HG03280 (cell line): ENCODE measurements at regions not wholly inside any gene's neighbourhood (a gene's known extent, or its start where the extent isn't known, plus 50 kb on each side); places are given as distances from the start of the nearest gene placed in this dataset.
"Not testable (repeated sequence)": the region's sequence is repeated elsewhere in the genome, so short reads cannot be mapped to it uniquely, and the experiment has no call there.

Experiments
- ATAC-seq: cut with Tn5 transposase; IDR thresholded peaks from one replicate; pipeline ENCODE4 v1.9.1; 2021; ENCODE audit warnings: mild to moderate bottlenecking, moderate library complexity; ENCODE audit not compliant: unreplicated experiment

DNA sequence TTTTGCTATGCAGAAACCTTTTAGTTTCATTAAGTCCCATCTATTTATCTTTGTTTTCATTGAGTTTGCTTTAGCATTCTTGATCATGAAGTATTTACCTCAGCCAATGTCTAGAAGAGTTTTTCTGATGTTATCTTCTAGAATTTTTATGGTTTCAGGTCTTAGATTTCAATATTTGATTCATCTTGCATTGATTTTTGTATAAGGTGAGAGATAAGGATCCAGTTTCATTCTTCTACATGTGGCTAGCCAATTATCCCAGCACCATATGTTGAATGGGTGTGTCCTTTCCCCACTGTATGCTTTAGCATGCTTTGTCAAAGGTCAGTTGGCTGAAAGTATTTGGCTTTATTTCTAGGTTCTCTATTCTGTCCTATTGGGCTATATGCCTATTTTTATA, 395.2 kb downstream of the HGF start:
- ATAC-seq: not testable (repeated sequence)

DNA sequence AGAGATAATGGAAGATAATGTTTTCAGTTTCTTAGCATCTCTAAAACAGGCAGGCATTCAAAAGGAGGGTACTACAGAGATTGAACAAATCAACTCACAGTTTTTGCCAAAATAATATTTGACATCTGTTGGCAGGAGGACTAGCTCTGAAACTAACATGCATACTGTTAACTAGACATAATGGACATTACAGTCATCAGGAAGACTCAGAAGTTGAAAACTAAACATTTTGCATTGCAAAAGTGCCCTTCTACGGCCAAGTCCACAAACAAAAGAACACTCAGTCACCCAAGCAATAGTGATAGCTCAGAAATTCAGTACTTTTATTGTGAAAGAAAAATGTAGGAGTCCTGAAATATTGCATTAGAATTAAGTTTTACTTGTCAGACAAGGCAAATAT, 399.0 kb downstream of the HGF start:
- no peak for ATAC-seq

DNA sequence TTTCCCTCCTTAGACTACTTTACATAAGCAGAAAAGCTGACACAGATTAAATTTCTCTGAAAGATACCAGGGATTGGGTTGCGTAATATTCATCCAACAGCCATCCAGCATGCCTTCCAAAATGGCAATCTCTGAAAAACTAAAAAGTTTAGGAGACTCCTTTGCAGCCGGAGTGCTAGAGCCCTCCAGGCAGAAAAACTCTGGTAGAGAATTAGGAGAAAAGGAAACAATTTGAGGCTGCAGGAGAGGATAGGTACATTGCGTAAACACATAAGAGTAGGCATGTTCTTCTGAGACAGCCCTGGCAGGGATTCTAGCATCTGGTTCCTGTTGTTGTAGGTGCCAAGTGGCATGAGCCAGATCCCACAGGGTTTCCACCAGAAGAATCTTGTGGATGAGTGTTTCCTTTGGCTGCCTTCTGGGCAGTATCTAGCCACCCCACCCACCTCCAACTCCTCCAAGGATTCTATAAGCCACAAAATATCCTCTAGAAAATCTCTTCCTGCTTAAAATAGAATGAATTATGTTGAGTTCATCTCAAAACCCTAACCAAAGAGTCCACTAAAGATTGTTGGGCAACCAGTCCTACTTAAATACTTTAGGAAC, 402.4 kb downstream of the HGF start:
- ATAC-seq: no peak

DNA sequence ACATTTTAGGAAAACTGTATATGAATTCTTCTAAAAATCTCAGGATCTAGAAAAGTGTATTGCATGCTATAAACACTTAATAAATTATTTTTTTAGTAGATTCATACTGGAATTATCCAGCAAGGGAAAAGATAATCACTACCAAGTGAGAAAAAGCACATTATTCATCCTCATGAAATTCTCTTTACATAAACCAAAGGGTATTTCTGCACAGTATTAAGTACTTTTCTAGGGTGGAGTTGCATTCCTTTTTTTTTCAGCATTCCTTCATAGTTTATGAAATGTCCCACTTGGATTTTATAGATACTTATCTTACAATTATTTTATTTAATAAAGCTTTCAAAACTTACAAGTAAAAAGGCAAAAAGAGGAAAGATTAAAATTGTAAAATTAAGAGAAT, 403.3 kb downstream of the HGF start:
- no peak for ATAC-seq

DNA sequence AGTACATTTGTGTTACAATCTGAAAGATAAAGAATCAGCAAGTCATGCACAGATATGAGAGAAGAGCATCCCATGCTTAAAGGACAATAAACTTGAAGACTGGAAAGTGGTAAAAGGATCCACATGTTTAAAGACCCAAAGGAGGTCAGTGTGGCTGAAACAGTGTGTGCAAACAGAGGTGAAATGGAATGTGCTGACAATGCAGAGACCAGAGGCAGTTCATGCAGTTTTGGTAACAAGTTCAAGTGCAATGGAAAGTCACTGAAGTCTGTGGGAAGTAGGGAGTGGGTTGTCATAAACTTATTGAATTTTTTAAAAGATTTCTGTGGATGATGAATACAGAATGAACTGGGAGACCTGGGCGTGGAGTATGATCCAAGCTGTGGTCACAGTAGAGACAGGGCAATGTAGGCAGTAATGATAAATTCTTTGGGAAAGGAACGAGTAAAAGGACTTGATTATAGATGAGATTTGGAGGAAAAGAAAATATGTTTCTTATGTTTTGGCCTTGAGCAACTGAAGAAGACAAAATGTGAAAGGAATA, 408.0 kb downstream of the HGF start:
- ATAC-seq: no peak

DNA sequence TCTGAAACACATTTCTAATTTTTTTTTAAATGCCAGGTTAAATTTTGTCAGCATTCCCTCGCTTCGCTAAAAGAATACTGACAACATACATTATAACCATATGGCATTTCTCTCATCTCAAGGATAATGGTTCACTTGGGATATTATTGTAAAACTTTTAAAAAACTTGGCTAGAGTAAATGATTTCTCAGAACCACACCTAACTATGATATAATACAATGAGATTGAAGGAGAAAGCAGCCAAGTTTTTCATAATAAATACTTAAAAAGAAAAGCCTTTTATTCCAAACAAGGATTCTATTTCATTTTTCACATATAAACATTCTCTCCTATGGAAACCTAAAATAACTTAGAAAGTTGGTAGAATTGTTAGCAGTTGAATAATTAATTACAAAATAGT, 413.9 kb downstream of the HGF start:
- no peak for ATAC-seq

DNA sequence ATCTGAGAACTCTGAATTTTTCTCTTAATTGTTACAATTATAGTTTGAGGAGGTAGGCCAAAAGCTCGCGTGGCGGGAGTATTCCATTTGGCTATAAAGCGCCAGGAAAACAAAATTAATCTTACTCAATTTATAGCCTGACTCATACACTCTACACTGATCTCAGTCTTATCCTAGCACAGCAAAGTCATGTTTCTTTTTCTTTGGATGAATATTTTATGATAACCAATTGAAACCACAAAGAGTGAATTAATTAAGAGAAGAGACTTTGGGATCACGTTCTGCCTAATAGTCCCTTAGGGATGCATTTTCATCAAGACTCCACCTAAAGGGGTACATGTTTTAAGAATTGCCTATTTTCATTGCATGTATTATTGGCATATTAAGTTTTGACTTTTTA, 420.8 kb downstream of the HGF start:
- no peak for ATAC-seq

DNA sequence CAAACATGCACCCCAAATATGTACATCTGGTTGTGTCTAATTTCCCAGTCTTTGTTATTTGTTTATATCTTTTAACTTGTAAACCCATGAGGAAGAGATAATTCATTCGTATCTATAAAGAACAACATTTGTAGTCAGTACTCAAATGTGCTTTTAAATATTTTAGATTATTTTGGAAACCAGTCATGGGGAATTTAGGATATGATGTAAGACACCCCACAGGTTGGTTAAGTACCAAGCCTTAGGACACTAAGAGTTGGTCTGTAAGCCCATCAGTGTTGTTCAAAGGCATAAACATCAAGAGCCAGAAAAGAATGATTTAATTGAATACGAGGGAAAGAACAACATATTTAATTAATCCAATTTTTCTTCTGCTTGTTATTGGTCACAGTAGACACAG, 421.1 kb upstream of the SEMA3C start:
- no peak for ATAC-seq

DNA sequence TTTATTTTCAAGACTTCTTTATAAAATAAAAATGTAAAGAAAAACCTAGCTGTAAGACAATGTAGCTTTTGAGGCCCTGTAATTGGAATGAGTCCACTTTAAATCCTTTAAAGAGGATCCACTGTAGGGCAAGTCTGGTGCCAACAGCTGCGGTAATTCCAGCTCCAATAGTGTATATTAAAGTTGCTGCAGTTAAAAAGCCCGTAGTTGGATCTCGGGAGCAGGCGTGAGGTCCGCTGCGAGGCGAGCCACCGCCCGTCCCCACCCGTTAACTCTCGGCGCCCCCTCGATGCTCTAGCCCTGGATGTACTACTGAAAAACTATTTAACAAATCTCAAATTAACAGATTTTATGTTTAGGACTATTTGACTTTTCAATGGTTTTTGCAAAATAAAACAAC, 414.7 kb upstream of the SEMA3C start:
- ATAC-seq: no peak

DNA sequence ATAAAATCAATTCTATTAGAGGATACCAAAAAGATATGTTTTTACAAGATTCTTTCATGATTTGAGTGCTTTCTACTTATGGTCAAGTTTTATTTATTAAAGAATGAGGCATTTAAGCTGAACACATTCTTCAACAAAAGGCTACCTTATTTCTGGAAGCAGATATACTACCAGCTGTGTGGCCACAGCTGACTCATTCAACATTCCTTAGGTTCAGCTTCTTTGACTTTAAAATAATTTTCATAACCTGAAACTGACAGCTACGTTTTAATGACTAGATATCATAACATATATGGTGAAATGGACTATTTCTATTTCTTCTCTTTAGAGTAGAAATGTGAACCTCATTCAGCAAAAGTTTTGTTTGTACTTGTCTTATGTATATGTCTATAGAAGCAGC, 414.2 kb upstream of the SEMA3C start:
- ATAC-seq: no peak

DNA sequence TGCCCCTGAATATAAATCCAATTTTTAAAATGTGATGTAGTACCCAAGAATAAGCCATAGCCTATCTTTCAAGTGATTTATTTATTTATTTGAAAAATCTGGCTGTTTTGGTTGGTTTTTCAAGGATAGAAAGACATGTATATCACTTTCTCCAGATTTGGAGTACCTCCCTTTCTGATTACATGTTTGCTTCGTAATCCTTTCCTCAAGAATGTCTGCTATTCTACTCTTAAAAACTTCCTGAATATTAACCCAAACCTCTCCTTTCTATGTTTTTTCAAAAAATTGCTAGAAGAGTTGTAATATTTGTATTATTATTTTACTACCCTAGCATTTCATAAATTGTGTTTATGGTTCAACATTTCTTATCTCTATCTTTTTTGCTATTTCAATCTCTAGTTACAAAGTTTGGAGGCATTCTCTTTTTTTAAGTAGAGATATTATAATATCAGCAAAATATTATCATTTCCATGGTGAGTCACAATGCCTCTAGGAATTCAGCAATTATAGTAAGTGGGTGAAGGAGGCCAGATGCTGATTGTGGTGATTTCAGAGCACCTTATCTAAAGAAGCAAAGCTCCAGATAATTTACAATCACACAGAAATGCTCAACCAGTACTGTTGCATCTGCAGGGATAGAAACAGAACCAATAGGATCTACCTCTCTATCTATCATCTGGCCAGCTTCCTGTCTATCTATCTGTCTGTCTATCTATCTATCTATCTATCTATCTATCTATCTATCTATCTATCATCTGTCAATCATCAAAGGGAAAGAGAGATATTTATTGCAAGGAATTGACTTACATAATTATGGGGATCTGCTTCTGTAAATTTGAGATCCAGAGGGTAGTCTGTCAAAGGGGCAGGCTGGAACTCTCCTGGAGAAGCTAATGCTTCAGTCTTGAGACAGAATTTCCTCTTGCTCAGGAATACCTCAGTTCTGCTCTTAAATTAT, 412.5 kb upstream of the SEMA3C start:
- ATAC-seq: no peak

DNA sequence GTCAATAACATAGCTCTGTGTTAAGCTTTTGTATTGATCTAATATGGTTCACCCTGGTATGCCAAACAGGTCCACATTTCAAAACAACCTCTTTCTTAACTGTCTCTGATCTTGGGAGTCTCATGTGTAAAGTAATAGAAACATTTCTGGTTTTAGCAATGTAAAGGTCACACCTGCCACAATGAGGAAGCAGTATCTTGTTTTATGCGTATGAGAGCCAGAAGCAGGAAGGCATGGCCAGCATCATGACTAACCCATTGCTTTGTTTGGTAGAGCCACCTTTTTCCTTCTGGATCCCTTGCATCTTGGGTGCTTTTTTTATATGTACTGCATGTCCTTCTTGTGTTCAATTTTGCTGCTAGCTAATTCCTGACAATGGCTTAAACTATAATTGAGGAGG, 411.3 kb upstream of the SEMA3C start:
- ATAC-seq: no peak

DNA sequence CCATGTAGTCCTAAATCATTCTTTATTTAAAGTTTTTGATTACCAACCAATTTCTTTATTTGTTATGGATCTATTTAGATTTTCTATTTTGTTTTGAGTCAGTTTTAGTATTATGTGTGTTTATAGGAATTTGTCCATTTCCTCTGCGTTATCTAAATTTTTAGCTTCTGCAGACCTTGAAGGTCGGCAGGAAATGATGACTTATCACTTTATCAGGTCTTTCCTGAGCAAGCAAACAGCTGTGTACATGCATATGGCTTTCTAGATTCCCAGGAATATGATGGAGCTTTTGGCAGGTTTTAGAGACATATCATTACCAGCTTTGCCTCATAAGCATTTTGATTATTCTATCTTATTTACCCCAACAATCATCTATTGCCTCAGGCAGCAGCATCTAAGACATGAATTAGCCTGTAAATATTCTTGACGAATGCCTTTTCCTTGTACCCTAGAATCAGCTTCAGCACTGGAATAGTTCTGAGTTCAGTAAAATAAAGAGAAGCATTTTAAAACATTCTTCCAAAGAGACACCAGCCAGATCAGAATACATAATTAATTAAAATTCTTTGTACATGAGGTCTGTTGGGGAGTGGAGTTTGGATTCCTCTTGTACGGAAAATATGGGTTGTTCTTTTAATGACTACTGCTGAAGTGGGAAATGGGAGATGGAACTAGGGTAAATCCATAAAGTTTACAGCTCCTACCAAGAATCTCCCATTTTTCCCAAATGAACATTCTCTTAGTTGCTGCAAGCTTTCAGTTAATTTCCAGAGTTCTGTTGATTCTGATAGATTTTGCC, 408.8 kb upstream of the SEMA3C start:
- ATAC-seq: no peak

DNA sequence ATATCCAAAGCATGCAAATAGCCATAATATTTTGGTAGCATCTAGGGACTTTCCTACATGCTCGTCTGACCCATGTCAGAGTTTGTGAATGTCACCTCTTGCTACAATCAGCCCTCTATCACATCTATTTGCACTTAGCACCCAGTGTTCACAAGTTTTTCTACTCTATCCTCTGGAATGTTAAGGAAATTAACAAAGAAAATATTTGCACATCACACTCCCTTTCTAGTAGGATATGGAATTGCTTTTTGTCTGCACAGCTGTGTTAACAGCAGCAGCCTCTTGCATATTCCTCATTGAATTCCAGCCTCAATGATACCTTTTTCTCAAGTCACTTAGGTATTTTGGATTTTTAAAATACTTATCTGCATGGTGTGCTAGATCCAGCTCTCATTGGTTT, 403.1 kb upstream of the SEMA3C start:
- ATAC-seq: no peak

DNA sequence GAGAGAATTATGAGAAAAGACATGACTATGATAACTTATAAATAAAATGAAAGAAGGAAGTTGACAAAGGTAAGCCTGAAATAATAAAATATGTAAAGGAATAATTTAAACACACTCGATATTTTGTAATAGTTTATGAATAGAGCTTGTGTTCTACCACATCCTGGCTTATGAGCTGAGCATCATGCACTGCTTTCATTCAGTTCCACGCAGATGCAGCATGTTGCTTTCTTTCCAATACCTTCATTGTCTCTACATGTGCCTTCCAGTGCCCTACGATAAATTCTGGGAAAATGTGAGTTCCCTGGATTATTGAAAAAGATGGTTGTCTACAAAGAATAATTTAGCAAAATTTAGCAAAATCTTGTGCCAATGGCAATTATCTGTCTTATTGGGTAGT, 398.9 kb upstream of the SEMA3C start:
- no peak for ATAC-seq

DNA sequence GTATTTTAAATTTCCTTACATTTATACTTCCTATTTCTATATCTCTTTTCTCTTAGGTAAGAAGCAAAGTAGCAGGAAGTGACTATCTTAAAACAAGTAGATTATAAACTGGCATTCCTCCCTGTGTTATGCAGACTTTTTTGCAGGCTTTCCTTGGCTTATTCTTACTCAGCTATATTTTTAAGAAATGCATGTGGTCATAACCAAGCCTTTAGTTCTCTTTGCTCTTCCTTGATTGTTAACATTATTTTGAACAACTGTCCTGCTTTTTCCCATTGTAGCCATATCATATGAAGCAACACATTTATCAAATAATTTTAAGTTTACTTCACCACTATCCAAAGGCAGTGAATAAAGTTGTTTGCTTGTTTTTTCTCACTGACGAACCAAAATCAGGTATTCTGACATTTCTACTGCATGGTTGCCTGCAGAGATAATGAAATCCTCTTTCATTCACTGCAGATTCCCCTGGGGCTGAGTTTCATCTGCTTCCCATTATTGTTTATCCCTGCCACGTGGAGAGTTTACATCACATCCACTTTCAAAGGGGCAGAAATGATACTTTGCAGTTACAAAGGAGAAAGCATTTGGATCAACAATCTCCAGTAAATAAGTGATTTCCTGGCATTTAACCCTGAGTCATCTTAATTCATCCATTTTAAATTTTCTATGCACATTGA, 389.9 kb upstream of the SEMA3C start:
- no peak for ATAC-seq

DNA sequence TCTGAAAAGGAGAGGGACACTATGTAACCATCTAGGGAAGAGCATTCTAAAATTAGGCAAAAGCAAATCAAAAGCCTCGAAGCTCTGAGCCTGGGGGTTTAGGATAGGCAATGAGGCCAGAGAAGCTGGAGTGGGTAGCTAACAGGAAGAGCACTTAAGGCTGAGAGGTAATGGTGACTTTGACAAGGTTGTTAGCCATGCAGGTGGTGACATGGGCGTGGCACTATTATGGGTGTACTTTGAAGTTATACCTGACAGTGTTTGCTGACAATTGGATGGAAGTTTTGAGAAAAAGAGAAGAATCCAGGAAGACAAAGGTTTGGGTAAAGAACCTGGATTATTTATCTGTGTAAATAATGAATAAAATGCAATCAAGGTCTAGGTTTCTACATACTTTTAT, 383.0 kb upstream of the SEMA3C start:
- no peak for ATAC-seq

DNA sequence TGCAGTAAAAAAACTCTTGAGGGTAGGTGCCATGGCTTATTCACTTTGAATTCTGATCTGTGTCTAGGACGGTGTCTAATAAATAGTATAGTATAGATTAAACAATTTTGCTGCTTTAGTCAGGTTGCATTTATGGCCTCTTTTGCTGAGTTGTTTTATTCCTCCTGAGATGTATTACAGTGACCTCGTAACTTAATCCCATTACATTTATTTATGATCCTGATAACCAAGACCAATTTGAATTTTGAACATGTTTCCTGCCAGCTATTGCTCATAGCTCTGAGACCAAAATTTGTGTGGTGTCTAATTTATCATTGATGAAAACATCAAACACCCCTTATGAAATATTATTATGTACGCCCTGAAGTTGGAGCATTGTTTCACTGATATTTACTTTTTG, 381.9 kb upstream of the SEMA3C start:
- no peak for ATAC-seq

DNA sequence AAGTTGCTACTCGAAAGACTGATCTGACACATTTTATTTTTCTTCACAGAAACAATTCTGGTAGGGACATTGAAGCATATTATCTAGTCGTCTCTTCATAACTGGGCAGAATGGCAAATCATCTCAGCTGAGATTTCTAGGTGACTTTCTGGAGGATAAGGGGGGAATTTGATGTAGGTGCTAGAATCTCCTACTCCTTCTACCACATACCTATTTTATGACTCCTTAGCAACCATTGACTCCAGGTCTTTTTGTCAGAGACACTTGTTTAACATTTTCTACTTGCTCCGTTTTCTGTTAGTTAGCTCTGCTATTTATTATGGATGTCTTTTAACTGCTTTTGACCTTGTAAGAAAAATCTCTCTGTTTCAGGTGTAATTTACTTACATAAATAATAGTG, 380.9 kb upstream of the SEMA3C start:
- ATAC-seq: no peak

DNA sequence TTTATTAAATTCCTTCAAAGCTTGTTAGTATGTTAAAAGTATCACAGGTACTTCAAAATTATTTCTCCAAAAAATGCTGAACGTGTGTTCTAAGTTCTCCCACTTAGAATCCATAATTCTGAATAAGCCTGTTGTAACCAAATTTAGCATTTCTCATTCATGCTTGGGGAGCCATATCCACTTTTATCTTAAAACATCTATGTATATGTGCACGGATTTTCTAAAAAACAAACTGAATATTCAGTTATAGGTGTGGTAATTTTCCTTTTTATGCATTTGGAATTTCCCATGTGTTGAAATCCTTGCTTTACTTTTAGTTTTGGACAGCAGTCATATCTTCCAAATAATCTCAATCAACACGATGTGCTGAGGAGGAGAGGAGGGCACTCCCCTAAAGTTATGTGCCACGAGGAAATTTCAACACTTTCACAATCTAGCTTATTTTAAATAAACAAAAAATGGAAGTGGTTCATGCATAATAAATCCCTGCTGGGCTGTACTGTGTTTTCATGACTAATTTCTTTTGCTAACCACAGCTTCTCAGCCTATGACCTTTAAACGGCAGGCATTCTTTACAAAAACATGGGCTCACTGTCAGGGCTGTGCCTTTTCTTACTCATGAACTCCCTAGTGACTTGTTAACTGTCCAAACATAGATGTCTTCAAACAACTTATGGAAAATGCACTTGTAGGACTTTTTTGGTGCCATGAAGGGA, 380.3 kb upstream of the SEMA3C start:
- no peak for ATAC-seq
